Fibroblast of the conjunctiva (primary cell): ENCODE measurements at regions not wholly inside any gene's neighbourhood (a gene's known extent, or its start where the extent isn't known, plus 50 kb on each side); places are given as distances from the start of the nearest gene placed in this dataset.
"Not testable (repeated sequence)": the region's sequence is repeated elsewhere in the genome, so short reads cannot be mapped to it uniquely, and the experiment has no call there.

Source experiments
- DNase-seq: peaks from one replicate; pipeline ENCODE4 v3.0.0-alpha.2; 2010; ENCODE audit warnings: low read depth

GRCh38 chr3:5035113-5035512 is 55.9 kb downstream of the BHLHE40 start:
- no peak for DNase-seq

- no peak for DNase-seq
Observed at GRCh38 chr3:5035692-5036391, 56.6 kb downstream of the BHLHE40 start.

GRCh38 chr3:5036392-5036766 is 57.1 kb downstream of the BHLHE40 start:
- no peak for DNase-seq

GRCh38 chr3:5036858-5037257 is 57.6 kb downstream of the BHLHE40 start:
- no peak for DNase-seq

- no peak for DNase-seq
Observed at GRCh38 chr3:5039585-5039984, 60.3 kb downstream of the BHLHE40 start.

- no peak for DNase-seq
Observed at GRCh38 chr3:5041315-5041714, 62.1 kb downstream of the BHLHE40 start.

GRCh38 chr3:5045961-5046360 is 66.7 kb downstream of the BHLHE40 start:
- no peak for DNase-seq

- DNase-seq, result no peak
Observed at GRCh38 chr3:5047764-5048419, 68.7 kb downstream of the BHLHE40 start.

GRCh38 chr3:5051772-5052171 is 70.3 kb upstream of the ARL8B start:
- DNase-seq, result no peak

GRCh38 chr3:5052247-5052646 is 69.8 kb upstream of the ARL8B start:
- DNase-seq, result no peak

GRCh38 chr3:5053021-5053831 is 68.9 kb upstream of the ARL8B start:
- DNase-seq, result no peak

- no peak for DNase-seq
Observed at GRCh38 chr3:5054098-5054497, 68.0 kb upstream of the ARL8B start.

- DNase-seq, result not testable (repeated sequence)
Observed at GRCh38 chr3:5054579-5054978, 67.5 kb upstream of the ARL8B start.

GRCh38 chr3:5055357-5056110 is 66.6 kb upstream of the ARL8B start:
- DNase-seq, result no peak

GRCh38 chr3:5056111-5056391 is 66.0 kb upstream of the ARL8B start:
- no peak for DNase-seq

GRCh38 chr3:5057272-5057671 is 64.8 kb upstream of the ARL8B start:
- DNase-seq, result no peak

- peak; percentile 78 for DNase-seq
Observed at GRCh38 chr3:5057857-5058324, 64.2 kb upstream of the ARL8B start.

- peak; percentile 38 for DNase-seq
Observed at GRCh38 chr3:5058471-5058951, 63.6 kb upstream of the ARL8B start.

- DNase-seq, result no peak
Observed at GRCh38 chr3:5059782-5060181, 62.3 kb upstream of the ARL8B start.

GRCh38 chr3:5061218-5061569 is 60.9 kb upstream of the ARL8B start:
- no peak for DNase-seq

GRCh38 chr3:5063724-5064123 is 58.4 kb upstream of the ARL8B start:
- DNase-seq, result no peak

- DNase-seq, result no peak
Observed at GRCh38 chr3:5068531-5069050, 53.5 kb upstream of the ARL8B start.
